ENCODE measurements at regions not wholly inside any gene's neighbourhood (a gene's known extent, or its start where the extent isn't known, plus 50 kb on each side); places are given as distances from the start of the nearest gene placed in this dataset.

GRCh38 chr7:41529831-41530230, 173.1 kb downstream of the INHBA start:
- Histone ChIP-seq H3K4me3 (ENCODE audit: insufficient read depth in 1 of 2, low read depth in 1 of 2, low read length in 2 of 2) (no peak overlapping the region), H3K27me3 (ENCODE audit: control insufficient read depth in 1 of 2, insufficient read depth in 1 of 2, low read length in 2 of 2) (no peaks in the 10 kb centered on the region), H3K4me1 (ENCODE audit: control insufficient read depth, insufficient read depth, low read depth, low read length) (no peaks in the 10 kb centered on the region)

GRCh38 chr7:41524876-41525275, 178.0 kb downstream of the INHBA start:
- Histone ChIP-seq H3K23ac (ENCODE audit: low read length in 2 of 2) (no peak overlapping the region), H3K79me1 (replicated peaks; ENCODE audit: low read length, poor library complexity, severe bottlenecking) (no peaks in the 10 kb centered on the region), H3K4me1 (ENCODE audit: control insufficient read depth, insufficient read depth, low read depth, low read length) (no peaks in the 10 kb centered on the region), H4K8ac (ENCODE audit: low read length) (no peak overlapping the region), H3K27me3 (ENCODE audit: control insufficient read depth in 1 of 2, insufficient read depth in 1 of 2, low read length in 2 of 2) (no peaks in the 10 kb centered on the region), H3K18ac (ENCODE audit: low read depth in 1 of 2, low read length in 2 of 2) (no peak overlapping the region), H2BK5ac (ENCODE audit: low read depth, low read length, poor library complexity, severe bottlenecking) (no peak overlapping the region), H2BK15ac (ENCODE audit: low read depth, poor library complexity, severe bottlenecking) (no peak overlapping the region), H2BK12ac (ENCODE audit: low read length in 2 of 2) (no peak overlapping the region), H3K36me3 (ENCODE audit: control insufficient read depth in 1 of 2, insufficient read depth in 2 of 2, low read depth in 1 of 2, low read length in 2 of 2) (no peaks in the 10 kb centered on the region), H3K4ac (ENCODE audit: low read depth in 1 of 2, low read length in 2 of 2) (no peak overlapping the region), H2AK5ac (ENCODE audit: low read length, severe bottlenecking) (no peak overlapping the region), H4K91ac (ENCODE audit: low read length) (no peak overlapping the region), H3K27ac (ENCODE audit: low read length, poor library complexity, severe bottlenecking) (no peak overlapping the region), H2BK120ac (ENCODE audit: low read depth, low read length) (no peak overlapping the region), H3K4me3 (ENCODE audit: insufficient read depth in 1 of 2, low read depth in 1 of 2, low read length in 2 of 2) (no peak overlapping the region), H3K4me2 (ENCODE audit: low read length, poor library complexity, severe bottlenecking) (no peak overlapping the region), H2AFZ (ENCODE audit: low read depth, low read length) (no peak overlapping the region), H3K9me3 (ENCODE audit: control insufficient read depth, low read length) (peaks cover 12% of the 10 kb centered on the region), H3K9ac (ENCODE audit: low read length) (no peak overlapping the region), H3K14ac (ENCODE audit: low read length in 2 of 2) (no peak overlapping the region)
- DNase-seq: no peak
- WGBS: 82% methylated on average over 3 of the region's 4 CpGs

More at GRCh38 chr7:41529831-41530230, 173.1 kb downstream of the INHBA start:
- H3K23ac ChIP-seq (ENCODE audit: low read length in 2 of 2): no peak overlapping the region
- no peak overlapping the region for H4K91ac ChIP-seq (ENCODE audit: low read length)
- no peaks in the 10 kb centered on the region for H3K79me1 ChIP-seq (replicated peaks; ENCODE audit: low read length, poor library complexity, severe bottlenecking)
- no peak overlapping the region for H2BK15ac ChIP-seq (ENCODE audit: low read depth, poor library complexity, severe bottlenecking)
- H2AFZ ChIP-seq (ENCODE audit: low read depth, low read length): no peak overlapping the region
- WGBS: 98% methylated on average over 6 of the region's 6 CpGs
- H3K27ac ChIP-seq (ENCODE audit: low read length, poor library complexity, severe bottlenecking): no peak overlapping the region
- H2BK5ac ChIP-seq (ENCODE audit: low read depth, low read length, poor library complexity, severe bottlenecking): no peak overlapping the region
- H3K36me3 ChIP-seq (ENCODE audit: control insufficient read depth in 1 of 2, insufficient read depth in 2 of 2, low read depth in 1 of 2, low read length in 2 of 2): no peaks in the 10 kb centered on the region
- no peak for DNase-seq
- H2BK12ac ChIP-seq (ENCODE audit: low read length in 2 of 2): no peak overlapping the region
- H3K4me2 ChIP-seq (ENCODE audit: low read length, poor library complexity, severe bottlenecking): no peak overlapping the region
- H3K14ac ChIP-seq (ENCODE audit: low read length in 2 of 2): no peak overlapping the region
- no peak overlapping the region for H3K9ac ChIP-seq (ENCODE audit: low read length)
- H4K8ac ChIP-seq (ENCODE audit: low read length): no peak overlapping the region
- no peak overlapping the region for H2AK5ac ChIP-seq (ENCODE audit: low read length, severe bottlenecking)
- H3K4ac ChIP-seq (ENCODE audit: low read depth in 1 of 2, low read length in 2 of 2): no peak overlapping the region
- peaks cover 4% of the 10 kb centered on the region for H3K9me3 ChIP-seq (ENCODE audit: control insufficient read depth, low read length)
- no peak overlapping the region for H2BK120ac ChIP-seq (ENCODE audit: low read depth, low read length)
- no peak overlapping the region for H3K18ac ChIP-seq (ENCODE audit: low read depth in 1 of 2, low read length in 2 of 2)

GRCh38 chr7:41520445-41520844, 182.4 kb downstream of the INHBA start:
- H3K4me1 ChIP-seq (ENCODE audit: control insufficient read depth, insufficient read depth, low read depth, low read length): no peaks in the 10 kb centered on the region
- H3K27me3 ChIP-seq (ENCODE audit: control insufficient read depth in 1 of 2, insufficient read depth in 1 of 2, low read length in 2 of 2): no peaks in the 10 kb centered on the region

GRCh38 chr7:41517771-41518170, 185.1 kb downstream of the INHBA start:
- Histone ChIP-seq H3K23ac (ENCODE audit: low read length in 2 of 2) (no peak overlapping the region), H4K8ac (ENCODE audit: low read length) (no peak overlapping the region), H2BK5ac (ENCODE audit: low read depth, low read length, poor library complexity, severe bottlenecking) (no peak overlapping the region), H3K18ac (ENCODE audit: low read depth in 1 of 2, low read length in 2 of 2) (no peak overlapping the region), H3K27ac (ENCODE audit: low read length, poor library complexity, severe bottlenecking) (no peak overlapping the region), H3K36me3 (ENCODE audit: control insufficient read depth in 1 of 2, insufficient read depth in 2 of 2, low read depth in 1 of 2, low read length in 2 of 2) (no peaks in the 10 kb centered on the region), H3K14ac (ENCODE audit: low read length in 2 of 2) (no peak overlapping the region), H2BK15ac (ENCODE audit: low read depth, poor library complexity, severe bottlenecking) (no peak overlapping the region), H3K79me1 (replicated peaks; ENCODE audit: low read length, poor library complexity, severe bottlenecking) (no peaks in the 10 kb centered on the region), H3K4ac (ENCODE audit: low read depth in 1 of 2, low read length in 2 of 2) (no peak overlapping the region), H2AK5ac (ENCODE audit: low read length, severe bottlenecking) (no peak overlapping the region), H4K91ac (ENCODE audit: low read length) (no peak overlapping the region), H3K4me3 (ENCODE audit: insufficient read depth in 1 of 2, low read depth in 1 of 2, low read length in 2 of 2) (no peak overlapping the region), H3K9ac (ENCODE audit: low read length) (no peak overlapping the region), H3K4me2 (ENCODE audit: low read length, poor library complexity, severe bottlenecking) (no peak overlapping the region), H2BK12ac (ENCODE audit: low read length in 2 of 2) (no peak overlapping the region), H2AFZ (ENCODE audit: low read depth, low read length) (no peak overlapping the region), H3K4me1 (ENCODE audit: control insufficient read depth, insufficient read depth, low read depth, low read length) (no peaks in the 10 kb centered on the region), H2BK120ac (ENCODE audit: low read depth, low read length) (no peak overlapping the region), H3K9me3 (ENCODE audit: control insufficient read depth, low read length) (peaks cover 8% of the 10 kb centered on the region), H3K27me3 (ENCODE audit: control insufficient read depth in 1 of 2, insufficient read depth in 1 of 2, low read length in 2 of 2) (no peaks in the 10 kb centered on the region)
- DNase-seq: no peak
- WGBS: 98% methylated on average over 2 of the region's 2 CpGs

More at GRCh38 chr7:41520445-41520844, 182.4 kb downstream of the INHBA start:
- no peak overlapping the region for H2BK5ac ChIP-seq (ENCODE audit: low read depth, low read length, poor library complexity, severe bottlenecking)
- H3K14ac ChIP-seq (ENCODE audit: low read length in 2 of 2): no peak overlapping the region
- no peak overlapping the region for H4K8ac ChIP-seq (ENCODE audit: low read length)
- H2AK5ac ChIP-seq (ENCODE audit: low read length, severe bottlenecking): no peak overlapping the region
- no peak overlapping the region for H3K4ac ChIP-seq (ENCODE audit: low read depth in 1 of 2, low read length in 2 of 2)
- no peak overlapping the region for H3K18ac ChIP-seq (ENCODE audit: low read depth in 1 of 2, low read length in 2 of 2)
- no peak overlapping the region for H3K23ac ChIP-seq (ENCODE audit: low read length in 2 of 2)
- no peak overlapping the region for H2AFZ ChIP-seq (ENCODE audit: low read depth, low read length)
- H3K9ac ChIP-seq (ENCODE audit: low read length): no peak overlapping the region
- no peak overlapping the region for H2BK15ac ChIP-seq (ENCODE audit: low read depth, poor library complexity, severe bottlenecking)
- 93% methylated on average over 6 of the region's 7 CpGs for WGBS
- no peak overlapping the region for H2BK120ac ChIP-seq (ENCODE audit: low read depth, low read length)
- no peak overlapping the region for H2BK12ac ChIP-seq (ENCODE audit: low read length in 2 of 2)
- H3K27ac ChIP-seq (ENCODE audit: low read length, poor library complexity, severe bottlenecking): no peak overlapping the region
- no peak overlapping the region for H3K4me2 ChIP-seq (ENCODE audit: low read length, poor library complexity, severe bottlenecking)
- H4K91ac ChIP-seq (ENCODE audit: low read length): no peak overlapping the region
- no peak overlapping the region for H3K4me3 ChIP-seq (ENCODE audit: insufficient read depth in 1 of 2, low read depth in 1 of 2, low read length in 2 of 2)
- H3K79me1 ChIP-seq (replicated peaks; ENCODE audit: low read length, poor library complexity, severe bottlenecking): no peaks in the 10 kb centered on the region
- DNase-seq: no peak
- peaks cover 12% of the 10 kb centered on the region for H3K9me3 ChIP-seq (ENCODE audit: control insufficient read depth, low read length)
- no peaks in the 10 kb centered on the region for H3K36me3 ChIP-seq (ENCODE audit: control insufficient read depth in 1 of 2, insufficient read depth in 2 of 2, low read depth in 1 of 2, low read length in 2 of 2)

All from mesenchymal stem cell (in vitro differentiated cells and primary cell).